ENCODE measurements at regions not wholly inside any gene's neighbourhood (a gene's known extent, or its start where the extent isn't known, plus 50 kb on each side); places are given as distances from the start of the nearest gene placed in this dataset.

GRCh38 chr2:126309185-126309584, 346.8 kb upstream of the GYPC start:
- no peak for DNase-seq (ENCODE audit: low read depth in 2 of 2)

GRCh38 chr2:126312579-126312978, 343.4 kb upstream of the GYPC start:
- DNase-seq (ENCODE audit: low read depth in 2 of 2) = no peak

DNA sequence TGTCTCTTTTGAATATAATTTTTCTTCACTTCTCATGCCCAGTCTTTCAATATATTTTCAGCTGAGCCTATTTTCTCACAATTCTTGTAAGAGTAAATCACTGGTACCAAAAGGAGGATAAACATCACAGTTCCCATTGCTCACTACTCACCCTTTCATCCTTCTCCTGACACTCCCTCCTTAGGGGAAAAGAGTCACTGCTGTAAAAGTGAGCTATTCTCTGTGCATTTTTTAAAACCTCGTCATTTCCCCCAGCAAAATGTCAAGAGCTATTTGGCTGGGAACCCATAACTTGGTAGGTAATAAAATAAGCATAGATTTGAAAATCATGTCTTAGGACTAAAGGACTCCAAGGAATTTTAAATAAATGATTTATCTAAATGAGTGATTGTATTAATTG, 340.1 kb upstream of the GYPC start:
- DNase-seq (ENCODE audit: low read depth in 2 of 2) = no peak

DNA sequence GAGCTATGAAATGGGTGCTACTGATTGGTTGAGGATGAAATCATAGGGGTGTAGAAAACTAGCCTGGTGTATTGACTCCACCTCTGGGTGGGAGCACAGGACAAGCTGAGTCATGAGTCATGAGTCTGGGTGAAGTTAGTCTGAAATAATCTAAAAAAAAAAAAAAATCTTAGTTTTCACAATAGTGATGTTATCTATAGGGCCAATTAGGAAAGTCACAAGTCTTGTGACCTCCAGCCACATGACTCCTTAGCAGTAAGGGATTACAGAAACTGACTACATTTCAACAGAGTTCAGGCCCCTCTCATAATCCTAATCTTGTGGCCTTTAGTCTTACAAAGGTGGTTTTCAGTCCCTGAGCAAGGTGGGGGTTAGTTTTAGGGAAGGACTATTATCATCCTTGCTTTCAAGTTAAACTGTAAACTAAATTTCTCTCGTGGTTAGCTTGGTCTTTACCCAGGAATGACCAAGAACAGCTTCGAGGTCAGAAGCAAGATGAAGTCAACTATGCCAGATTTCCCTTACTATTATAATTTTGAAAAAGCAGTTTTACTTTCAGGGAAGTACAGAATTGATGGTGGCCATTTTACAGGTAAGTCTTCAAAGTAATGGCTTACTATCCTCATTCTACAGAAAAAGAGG, 338.0 kb upstream of the GYPC start:
- DNase-seq (ENCODE audit: low read depth in 2 of 2) = no peak

DNA sequence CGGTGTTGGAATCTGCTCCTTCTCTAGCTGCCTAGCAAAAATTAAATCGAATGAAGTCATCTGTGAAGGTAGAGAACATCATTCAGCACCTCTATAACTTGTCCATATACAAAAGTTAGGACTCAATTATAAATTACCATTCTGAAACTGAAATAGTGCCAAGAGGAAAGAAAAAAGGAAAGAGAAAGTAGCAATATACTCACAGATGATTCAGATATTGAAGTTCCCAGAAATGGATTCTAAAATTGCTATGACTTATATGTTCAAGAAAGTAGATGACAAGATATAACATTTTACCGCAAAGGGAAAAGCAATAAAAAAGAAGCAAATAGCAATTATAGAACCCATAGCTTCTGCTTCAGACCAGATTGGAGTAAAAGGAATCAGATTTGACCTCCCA, 333.6 kb upstream of the GYPC start:
- DNase-seq (ENCODE audit: low read depth in 2 of 2) = no peak

GRCh38 chr2:126325202-126325601, 330.8 kb upstream of the GYPC start:
- no peak for DNase-seq (ENCODE audit: low read depth in 2 of 2)

- no peak for DNase-seq (ENCODE audit: low read depth in 2 of 2)
Observed at GRCh38 chr2:126329173-126329572, 326.8 kb upstream of the GYPC start.

- DNase-seq (ENCODE audit: low read depth in 2 of 2) = no peak
Observed at GRCh38 chr2:126342457-126342856, 313.5 kb upstream of the GYPC start.

- no peak for DNase-seq (ENCODE audit: low read depth in 2 of 2)
Observed at GRCh38 chr2:126343136-126343535, 312.8 kb upstream of the GYPC start.

- DNase-seq (ENCODE audit: low read depth in 2 of 2) = no peak
Observed at GRCh38 chr2:126344493-126344892, 311.5 kb upstream of the GYPC start.

- no peak for DNase-seq (ENCODE audit: low read depth in 2 of 2)
Observed at GRCh38 chr2:126345691-126346090, 310.3 kb upstream of the GYPC start.

DNA sequence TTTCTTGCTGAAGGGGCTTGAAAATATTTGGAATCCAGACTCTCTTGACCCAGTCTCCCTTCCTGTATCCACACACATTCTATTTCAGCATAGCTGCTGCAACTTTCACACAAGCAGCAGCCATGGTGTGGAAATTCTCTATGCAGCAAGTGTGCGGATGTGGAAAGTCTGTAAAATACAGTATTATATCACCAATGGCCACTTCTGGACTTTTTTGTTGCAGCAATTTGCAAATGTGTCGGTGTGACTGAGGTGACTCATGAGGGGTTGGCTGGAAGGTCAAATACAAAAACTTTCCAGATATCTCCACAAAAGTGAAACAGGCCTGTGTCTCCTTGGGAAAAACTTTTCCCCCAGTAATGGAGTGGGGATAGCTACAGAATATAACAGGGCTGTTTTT, 299.3 kb upstream of the GYPC start:
- DNase-seq (ENCODE audit: low read depth in 2 of 2) = no peak

DNA sequence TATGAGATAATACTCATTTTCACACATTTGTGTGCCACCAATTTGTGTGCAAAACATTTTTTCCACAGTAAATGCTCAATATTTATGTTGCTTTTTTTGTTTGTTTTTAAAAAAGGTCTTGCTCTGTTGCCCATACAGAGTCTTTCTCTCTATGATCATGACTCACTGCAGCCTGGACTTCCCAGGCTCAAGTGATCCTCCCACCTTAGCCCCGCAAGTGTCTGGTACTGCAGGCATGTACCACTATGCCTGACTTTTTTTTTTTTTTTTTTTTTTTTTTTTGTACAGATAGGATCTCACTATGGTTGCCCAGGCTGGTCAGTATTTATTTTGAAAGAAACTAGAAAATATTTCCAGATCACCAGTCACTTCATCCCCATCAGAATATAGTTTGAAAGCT, 297.8 kb upstream of the GYPC start:
- DNase-seq (ENCODE audit: low read depth in 2 of 2) = no peak

GRCh38 chr2:126359494-126359893, 296.5 kb upstream of the GYPC start:
- DNase-seq (ENCODE audit: low read depth in 2 of 2) = no peak

- no peak for DNase-seq (ENCODE audit: low read depth in 2 of 2)
Observed at GRCh38 chr2:126367361-126367760, 288.6 kb upstream of the GYPC start.

DNA sequence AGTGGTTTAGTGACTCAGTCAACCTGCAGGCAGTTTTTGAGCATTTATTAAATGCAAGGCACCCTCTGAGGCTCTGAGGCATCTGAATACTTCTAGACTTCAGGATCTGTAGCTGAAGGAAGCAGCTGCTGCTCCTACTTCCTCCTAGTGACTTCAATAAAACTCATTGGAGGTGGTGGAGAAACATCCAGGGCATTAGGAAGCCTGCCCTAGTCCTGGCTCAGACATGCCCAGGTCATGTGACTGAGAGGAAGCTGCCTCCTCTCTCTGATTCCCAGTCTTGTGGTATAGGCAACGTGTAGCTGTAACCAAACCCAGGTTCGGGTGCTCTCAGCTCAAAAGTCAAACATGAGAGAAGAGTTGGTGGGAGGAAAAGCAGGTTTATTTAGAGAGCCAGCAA, 287.2 kb upstream of the GYPC start:
- no peak for DNase-seq (ENCODE audit: low read depth in 2 of 2)

- DNase-seq (ENCODE audit: low read depth in 2 of 2) = no peak
Observed at GRCh38 chr2:126370201-126370600, 285.8 kb upstream of the GYPC start.

- DNase-seq (ENCODE audit: low read depth in 2 of 2) = no peak
Observed at GRCh38 chr2:126372406-126372805, 283.6 kb upstream of the GYPC start.

GRCh38 chr2:126378176-126378575, 277.8 kb upstream of the GYPC start:
- DNase-seq (ENCODE audit: low read depth in 2 of 2) = no peak

DNA sequence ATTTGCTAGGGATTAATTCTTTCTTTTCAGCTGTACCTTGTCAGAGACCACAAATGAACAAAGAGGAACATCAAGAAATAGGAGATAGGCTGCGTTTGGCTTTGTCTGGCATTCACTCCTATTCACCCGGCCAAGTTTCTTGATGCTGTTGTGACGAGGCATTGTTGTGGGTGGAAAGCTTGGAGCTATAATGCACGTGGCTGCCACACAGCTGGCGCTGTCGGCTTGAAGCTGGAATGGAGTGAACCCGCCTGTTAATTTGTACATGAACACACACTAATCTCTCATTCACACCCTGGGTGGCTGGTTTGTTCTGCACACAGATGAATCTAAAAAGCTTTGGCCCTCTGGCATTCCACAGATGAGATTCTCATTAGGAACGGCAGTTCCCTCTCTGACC, 274.9 kb upstream of the GYPC start:
- no peak for DNase-seq (ENCODE audit: low read depth in 2 of 2)

DNA sequence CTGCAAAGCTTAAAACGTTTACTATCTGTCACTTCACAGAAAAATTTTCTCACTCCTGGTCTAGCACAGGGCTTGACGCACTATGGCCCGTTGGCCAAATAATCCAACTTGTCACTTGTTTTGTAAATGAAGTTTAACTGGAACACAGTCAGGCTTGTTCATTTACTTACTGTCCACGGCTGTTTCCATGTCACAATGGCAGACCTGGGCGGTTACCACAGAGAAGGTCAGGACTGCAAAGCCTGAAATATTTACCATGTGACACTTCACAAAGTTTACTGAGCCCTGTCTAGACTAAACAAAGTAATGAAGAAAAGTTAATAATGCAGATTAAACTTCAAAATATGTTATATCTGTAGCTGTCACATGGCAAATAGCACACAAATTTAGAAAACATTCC, 273.0 kb upstream of the GYPC start:
- DNase-seq (ENCODE audit: low read depth in 2 of 2) = no peak

GRCh38 chr2:126383800-126384199, 272.2 kb upstream of the GYPC start:
- no peak for DNase-seq (ENCODE audit: low read depth in 2 of 2)

- no peak for DNase-seq (ENCODE audit: low read depth in 2 of 2)
Observed at GRCh38 chr2:126385441-126385840, 270.5 kb upstream of the GYPC start.

- DNase-seq (ENCODE audit: low read depth in 2 of 2) = no peak
Observed at GRCh38 chr2:126385983-126386382, 270.0 kb upstream of the GYPC start.

- DNase-seq (ENCODE audit: low read depth in 2 of 2) = no peak
Observed at GRCh38 chr2:126389446-126389845, 266.5 kb upstream of the GYPC start.

All from stimulated activated CD8-positive, alpha-beta memory T cell treated with anti-CD3 and anti-CD28 coated beads, Interleukin-7, amount 100 ng/mL, for 1 hour (primary cell).